DLD1 (cell line): ENCODE measurements at regions not wholly inside any gene's neighbourhood (a gene's known extent, or its start where the extent isn't known, plus 50 kb on each side); places are given as distances from the start of the nearest gene placed in this dataset.
"Not testable (repeated sequence)": the region's sequence is repeated elsewhere in the genome, so short reads cannot be mapped to it uniquely, and the experiment has no call there.

Source experiments
- in situ Hi-C: cut with HindIII; loops from 2 replicates; pipeline ENCODE4 v1.10.0; 2017; ENCODE audit warnings: low sequenced_read_pairs

- in situ Hi-C loops: no loop called here
Observed at GRCh38 chr15:92803536-92803851, 96.6 kb upstream of the CHD2 start.

- in situ Hi-C loops: no loop called here
Observed at GRCh38 chr15:92803852-92804609, 96.1 kb upstream of the CHD2 start.

GRCh38 chr15:92804610-92804936, 95.6 kb upstream of the CHD2 start:
- in situ Hi-C loops: not testable (repeated sequence)

GRCh38 chr15:92805080-92805690, 94.9 kb upstream of the CHD2 start:
- in situ Hi-C loops: no loop called here

GRCh38 chr15:92806171-92806570, 94.0 kb upstream of the CHD2 start:
- in situ Hi-C loops: not testable (repeated sequence)

- in situ Hi-C loops: no loop called here
Observed at GRCh38 chr15:92806763-92807162, 93.4 kb upstream of the CHD2 start.

GRCh38 chr15:92807971-92808571, 92.1 kb upstream of the CHD2 start:
- in situ Hi-C loops: no loop called here

GRCh38 chr15:92808598-92809063, 91.5 kb upstream of the CHD2 start:
- in situ Hi-C loops: no loop called here

GRCh38 chr15:92809064-92809879, 90.9 kb upstream of the CHD2 start:
- in situ Hi-C loops: no loop called here

GRCh38 chr15:92809880-92810361, 90.2 kb upstream of the CHD2 start:
- in situ Hi-C loops: no loop called here

- in situ Hi-C loops: no loop called here
Observed at GRCh38 chr15:92810418-92811138, 89.5 kb upstream of the CHD2 start.

- in situ Hi-C loops: no loop called here
Observed at GRCh38 chr15:92811148-92811913, 88.8 kb upstream of the CHD2 start.

GRCh38 chr15:92812271-92812670, 87.9 kb upstream of the CHD2 start:
- in situ Hi-C loops: no loop called here

- in situ Hi-C loops: no loop called here
Observed at GRCh38 chr15:92813485-92813884, 86.6 kb upstream of the CHD2 start.

GRCh38 chr15:92817339-92817886, 82.7 kb upstream of the CHD2 start:
- in situ Hi-C loops: no loop called here

GRCh38 chr15:92818651-92819277, 81.4 kb upstream of the CHD2 start:
- in situ Hi-C loops: no loop called here

GRCh38 chr15:92819278-92820235, 80.6 kb upstream of the CHD2 start:
- in situ Hi-C loops: no loop called here
